ENCODE measurements at regions not wholly inside any gene's neighbourhood (a gene's known extent, or its start where the extent isn't known, plus 50 kb on each side); places are given as distances from the start of the nearest gene placed in this dataset.

DNA sequence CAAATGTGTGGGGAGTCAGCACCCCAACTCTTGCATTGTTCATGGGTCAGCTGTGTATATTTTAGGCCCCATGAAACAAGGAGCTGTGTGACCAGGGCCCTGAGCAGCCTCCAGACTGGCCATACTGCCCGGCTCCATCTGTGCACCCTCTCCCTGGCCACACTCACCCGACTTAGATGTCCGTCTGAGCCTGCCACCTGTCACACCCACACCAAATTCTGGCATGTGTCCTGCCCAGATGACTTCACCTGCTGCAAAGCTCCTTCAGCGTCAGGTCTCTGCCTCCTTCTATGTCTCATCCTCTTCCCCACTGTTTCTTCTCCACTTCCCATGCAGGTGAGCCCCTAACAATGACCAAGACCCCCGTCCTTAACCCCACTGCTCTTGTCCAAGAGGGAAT is 88.1 kb upstream of the THBS2 start:
- no peak overlapping the region for H3K4me2 ChIP-seq (ENCODE audit: low read length)
- no peaks in the 10 kb centered on the region for H3K27me3 ChIP-seq (ENCODE audit: low read depth, low read length)
- no peaks in the 10 kb centered on the region for H4K20me1 ChIP-seq (ENCODE audit: insufficient read depth, low read length)
- no peaks in the 10 kb centered on the region for H3K4me1 ChIP-seq (ENCODE audit: low read length)
- no peaks in the 10 kb centered on the region for H3K79me2 ChIP-seq (ENCODE audit: low read length)
- H3K4me3 ChIP-seq (ENCODE audit: low read length) = no peak overlapping the region
- no peaks in the 10 kb centered on the region for H3K36me3 ChIP-seq (replicated peaks; ENCODE audit: low read depth, low read length)
- no peak overlapping the region for H3K27ac ChIP-seq (ENCODE audit: low read length)
- TF ChIP-seq CTCF (IDR thresholded peaks at IDR 0.05; ENCODE audit: low read depth, low read length) = no peak
- no peak for TF ChIP-seq EZH2phosphoT487 (IDR thresholded peaks at IDR 0.05; ENCODE audit: low read depth)
- no peaks in the 10 kb centered on the region for H3K9me3 ChIP-seq (ENCODE audit: insufficient read depth, low read length)
- no peak overlapping the region for H2AFZ ChIP-seq (ENCODE audit: low read depth, low read length)
- no peak overlapping the region for H3K9ac ChIP-seq (ENCODE audit: low read length)

GRCh38 chr6:169341065-169341464 is 87.4 kb upstream of the THBS2 start:
- TF ChIP-seq CTCF (IDR thresholded peaks at IDR 0.05; ENCODE audit: low read depth, low read length) (no peak), EZH2phosphoT487 (IDR thresholded peaks at IDR 0.05; ENCODE audit: low read depth) (no peak)
- no peaks in the 10 kb centered on the region for H3K36me3 ChIP-seq (replicated peaks; ENCODE audit: low read depth, low read length)
- no peaks in the 10 kb centered on the region for H3K79me2 ChIP-seq (ENCODE audit: low read length)
- H4K20me1 ChIP-seq (ENCODE audit: insufficient read depth, low read length) = no peaks in the 10 kb centered on the region
- H3K27ac ChIP-seq (ENCODE audit: low read length) = no peak overlapping the region
- H3K9ac ChIP-seq (ENCODE audit: low read length) = no peak overlapping the region
- H2AFZ ChIP-seq (ENCODE audit: low read depth, low read length) = no peak overlapping the region
- H3K4me2 ChIP-seq (ENCODE audit: low read length) = no peak overlapping the region
- no peaks in the 10 kb centered on the region for H3K27me3 ChIP-seq (ENCODE audit: low read depth, low read length)
- H3K9me3 ChIP-seq (ENCODE audit: insufficient read depth, low read length) = no peaks in the 10 kb centered on the region
- no peak overlapping the region for H3K4me3 ChIP-seq (ENCODE audit: low read length)
- no peaks in the 10 kb centered on the region for H3K4me1 ChIP-seq (ENCODE audit: low read length)

DNA sequence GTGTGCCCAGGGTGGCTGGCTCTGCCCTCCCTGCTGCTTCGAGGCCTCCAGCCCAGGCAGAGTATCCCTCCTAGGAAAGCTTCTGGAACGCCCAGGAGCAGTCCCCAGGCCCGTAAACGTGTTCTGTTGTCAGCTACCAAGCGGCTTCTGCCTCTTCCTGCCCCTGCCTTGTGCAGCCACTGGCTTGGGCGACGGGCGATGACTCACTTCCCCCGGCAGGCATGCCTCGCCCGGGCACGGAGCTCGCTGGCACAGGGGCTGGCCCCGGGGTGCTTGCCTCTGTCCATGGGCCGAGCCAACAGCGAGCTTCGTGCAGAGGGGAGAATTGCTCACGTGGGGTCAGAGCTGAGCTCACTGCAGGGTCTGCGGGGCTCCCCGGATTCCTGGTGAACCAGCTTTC is 86.7 kb upstream of the THBS2 start:
- no peak overlapping the region for H3K4me3 ChIP-seq (ENCODE audit: low read length)
- no peak overlapping the region for H3K9ac ChIP-seq (ENCODE audit: low read length)
- H3K27ac ChIP-seq (ENCODE audit: low read length) = no peak overlapping the region
- H3K4me1 ChIP-seq (ENCODE audit: low read length) = no peaks in the 10 kb centered on the region
- no peak for TF ChIP-seq EZH2phosphoT487 (IDR thresholded peaks at IDR 0.05; ENCODE audit: low read depth)
- no peak for TF ChIP-seq CTCF (IDR thresholded peaks at IDR 0.05; ENCODE audit: low read depth, low read length)
- H2AFZ ChIP-seq (ENCODE audit: low read depth, low read length) = no peak overlapping the region
- no peaks in the 10 kb centered on the region for H3K9me3 ChIP-seq (ENCODE audit: insufficient read depth, low read length)
- no peaks in the 10 kb centered on the region for H4K20me1 ChIP-seq (ENCODE audit: insufficient read depth, low read length)
- no peaks in the 10 kb centered on the region for H3K36me3 ChIP-seq (replicated peaks; ENCODE audit: low read depth, low read length)
- no peaks in the 10 kb centered on the region for H3K27me3 ChIP-seq (ENCODE audit: low read depth, low read length)
- no peaks in the 10 kb centered on the region for H3K79me2 ChIP-seq (ENCODE audit: low read length)
- no peak overlapping the region for H3K4me2 ChIP-seq (ENCODE audit: low read length)

DNA sequence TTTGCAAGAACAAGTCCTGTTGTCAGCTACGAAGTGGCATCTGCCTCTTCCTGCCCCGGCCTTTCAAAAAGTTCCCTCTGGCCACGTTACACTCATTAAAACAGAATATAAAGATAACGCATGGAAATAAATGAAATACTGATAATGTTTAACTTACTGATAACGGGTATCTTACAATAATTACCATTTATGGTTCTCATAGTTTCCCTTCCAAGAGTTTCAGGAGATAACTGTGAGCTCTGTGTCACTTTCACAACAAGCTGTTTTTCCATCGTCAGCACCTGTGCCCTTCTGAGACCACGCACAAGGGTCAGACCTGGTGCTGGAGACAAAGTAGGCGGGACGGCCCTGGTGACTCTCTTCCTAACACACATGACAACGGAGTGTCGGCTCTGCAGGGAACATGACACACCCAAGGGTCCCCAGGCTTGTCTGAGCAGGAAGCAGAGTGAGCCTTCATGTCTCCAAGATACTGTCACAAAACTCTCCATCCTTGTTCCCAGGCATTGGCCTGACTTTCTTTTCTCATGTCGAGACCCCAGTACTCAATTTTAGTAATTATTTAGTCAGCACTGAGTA is 86.2 kb upstream of the THBS2 start:
- Histone ChIP-seq H3K9me3 (ENCODE audit: insufficient read depth, low read length) (no peaks in the 10 kb centered on the region), H3K4me1 (ENCODE audit: low read length) (no peaks in the 10 kb centered on the region), H3K27me3 (ENCODE audit: low read depth, low read length) (no peaks in the 10 kb centered on the region), H3K79me2 (ENCODE audit: low read length) (no peaks in the 10 kb centered on the region), H3K4me3 (ENCODE audit: low read length) (no peak overlapping the region), H3K4me2 (ENCODE audit: low read length) (no peak overlapping the region), H2AFZ (ENCODE audit: low read depth, low read length) (no peak overlapping the region), H4K20me1 (ENCODE audit: insufficient read depth, low read length) (no peaks in the 10 kb centered on the region), H3K27ac (ENCODE audit: low read length) (no peak overlapping the region), H3K36me3 (replicated peaks; ENCODE audit: low read depth, low read length) (no peaks in the 10 kb centered on the region), H3K9ac (ENCODE audit: low read length) (no peak overlapping the region)
- TF ChIP-seq EZH2phosphoT487 (IDR thresholded peaks at IDR 0.05; ENCODE audit: low read depth) (no peak), CTCF (IDR thresholded peaks at IDR 0.05; ENCODE audit: low read depth, low read length) (no peak)

All from OCI-LY3 (cell line).